ENCODE measurements at regions not wholly inside any gene's neighbourhood (a gene's known extent, or its start where the extent isn't known, plus 50 kb on each side); places are given as distances from the start of the nearest gene placed in this dataset.

GRCh38 chr7:41122256-41122987 is 580.5 kb downstream of the INHBA start:
- Mint-ChIP-seq H3K9me3 (peaks cover 3 to 8% of the 10 kb centered on the region in 2 donors), H3K27me3 (ENCODE audit: low read depth in 2 of 2) (no peaks in the 10 kb centered on the region), H3K4me1 (no peaks in the 10 kb centered on the region), H3K36me3 (no peaks in the 10 kb centered on the region), H3K4me3 (no peak overlapping the region), H3K27ac (no peak overlapping the region)
- DNase-seq: no peak
- Histone ChIP-seq H3K27ac (ENCODE audit: low read length) (no peak overlapping the region), H3K36me3 (ENCODE audit: control insufficient read depth, insufficient read depth, low read length) (no peaks in the 10 kb centered on the region), H3K9me3 (ENCODE audit: control insufficient read depth, insufficient read depth, low read length) (no peaks in the 10 kb centered on the region), H3K27me3 (ENCODE audit: control insufficient read depth, insufficient read depth, low read length) (no peaks in the 10 kb centered on the region), H3K4me1 (ENCODE audit: control insufficient read depth, insufficient read depth, low read length) (no peaks in the 10 kb centered on the region), H3K4me3 (ENCODE audit: low read length) (no peak overlapping the region)
- WGBS (ENCODE audit: insufficient coverage): 61% methylated on average over 4 of the region's 4 CpGs
- intact Hi-C loops (cut with micrococcal nuclease): no loop called here
- TF ChIP-seq CTCF (IDR thresholded peaks at IDR 0.05): no peak
- no peak for ATAC-seq

GRCh38 chr7:41121228-41121627 is 581.7 kb downstream of the INHBA start:
- no peaks in the 10 kb centered on the region for H3K4me1 Mint-ChIP-seq
- Histone ChIP-seq H3K27ac (ENCODE audit: low read length) (no peak overlapping the region), H3K4me1 (ENCODE audit: control insufficient read depth, insufficient read depth, low read length) (no peaks in the 10 kb centered on the region), H3K36me3 (ENCODE audit: control insufficient read depth, insufficient read depth, low read length) (no peaks in the 10 kb centered on the region), H3K27me3 (ENCODE audit: control insufficient read depth, insufficient read depth, low read length) (no peaks in the 10 kb centered on the region), H3K4me3 (ENCODE audit: low read length) (no peak overlapping the region), H3K9me3 (ENCODE audit: control insufficient read depth, insufficient read depth, low read length) (no peaks in the 10 kb centered on the region)
- no peak for DNase-seq
- no peak overlapping the region for H3K27ac Mint-ChIP-seq
- no peaks in the 10 kb centered on the region for H3K36me3 Mint-ChIP-seq
- H3K4me3 Mint-ChIP-seq: no peak overlapping the region
- intact Hi-C loops (cut with micrococcal nuclease): no loop called here
- TF ChIP-seq CTCF (IDR thresholded peaks at IDR 0.05): no peak
- no peak for ATAC-seq
- no peaks in the 10 kb centered on the region for H3K27me3 Mint-ChIP-seq (ENCODE audit: low read depth in 2 of 2)
- peaks cover 3 to 8% of the 10 kb centered on the region in 2 donors for H3K9me3 Mint-ChIP-seq

- H3K4me1 Mint-ChIP-seq: no peaks in the 10 kb centered on the region
- DNase-seq (no peak), ATAC-seq (no peak)
- no peaks in the 10 kb centered on the region for H3K36me3 Mint-ChIP-seq
- Histone ChIP-seq H3K27me3 (ENCODE audit: control insufficient read depth, insufficient read depth, low read length) (no peaks in the 10 kb centered on the region), H3K4me1 (ENCODE audit: control insufficient read depth, insufficient read depth, low read length) (no peaks in the 10 kb centered on the region), H3K36me3 (ENCODE audit: control insufficient read depth, insufficient read depth, low read length) (no peaks in the 10 kb centered on the region), H3K4me3 (ENCODE audit: low read length) (no peak overlapping the region), H3K9me3 (ENCODE audit: control insufficient read depth, insufficient read depth, low read length) (no peaks in the 10 kb centered on the region), H3K27ac (ENCODE audit: low read length) (no peak overlapping the region)
- 90% methylated on average over 3 of the region's 4 CpGs for WGBS (ENCODE audit: insufficient coverage)
- H3K9me3 Mint-ChIP-seq: peaks cover 6 to 12% of the 10 kb centered on the region in 2 donors
- H3K27me3 Mint-ChIP-seq (ENCODE audit: low read depth in 2 of 2): no peaks in the 10 kb centered on the region
- H3K4me3 Mint-ChIP-seq: no peak overlapping the region
- no peak overlapping the region for H3K27ac Mint-ChIP-seq
- TF ChIP-seq CTCF (IDR thresholded peaks at IDR 0.05): no peak
- intact Hi-C loops (cut with micrococcal nuclease): no loop called here
These were observed 584.4 kb downstream of the INHBA start for GRCh38 chr7:41118486-41118885.

GRCh38 chr7:41117431-41117830 is 585.5 kb downstream of the INHBA start:
- H3K4me3 Mint-ChIP-seq: no peak overlapping the region
- WGBS (ENCODE audit: insufficient coverage): no CpG with 5 or more reads among the region's 2 CpGs
- Histone ChIP-seq H3K4me1 (ENCODE audit: control insufficient read depth, insufficient read depth, low read length) (no peaks in the 10 kb centered on the region), H3K4me3 (ENCODE audit: low read length) (no peak overlapping the region), H3K27me3 (ENCODE audit: control insufficient read depth, insufficient read depth, low read length) (no peaks in the 10 kb centered on the region), H3K9me3 (ENCODE audit: control insufficient read depth, insufficient read depth, low read length) (no peaks in the 10 kb centered on the region), H3K36me3 (ENCODE audit: control insufficient read depth, insufficient read depth, low read length) (no peaks in the 10 kb centered on the region), H3K27ac (ENCODE audit: low read length) (no peak overlapping the region)
- H3K27ac Mint-ChIP-seq: no peak overlapping the region
- intact Hi-C loops (cut with micrococcal nuclease): no loop called here
- ATAC-seq: no peak
- no peaks in the 10 kb centered on the region for H3K36me3 Mint-ChIP-seq
- H3K27me3 Mint-ChIP-seq (ENCODE audit: low read depth in 2 of 2): no peaks in the 10 kb centered on the region
- H3K9me3 Mint-ChIP-seq: peaks cover 4 to 7% of the 10 kb centered on the region in 2 donors
- H3K4me1 Mint-ChIP-seq: no peaks in the 10 kb centered on the region
- no peak for TF ChIP-seq CTCF (IDR thresholded peaks at IDR 0.05)
- no peak for DNase-seq

All from natural killer cell (primary cell).